Smooth muscle cell (in vitro differentiated cells): ENCODE measurements at regions not wholly inside any gene's neighbourhood (a gene's known extent, or its start where the extent isn't known, plus 50 kb on each side); places are given as distances from the start of the nearest gene placed in this dataset.

Experiments used
- DNase-seq: peaks from one replicate; lab custom pipeline; 2025; ENCODE audit not compliant: unreplicated experiment; lab: John Stamatoyannopoulos, UW
- H2AFZ ChIP-seq: fragments of 200-600 bp; sonication (generic); 2 replicates; pipeline ENCODE4 v1.6.0; 2016; ENCODE audit warnings: antibody characterized with exemption, low read depth, mild to moderate bottlenecking
- H3F3A ChIP-seq: fragments of 200-600 bp; sonication (generic); 2 replicates; pipeline ENCODE4 v1.6.0; 2017; ENCODE audit warnings: antibody characterized with exemption, low read depth
- H3K27ac ChIP-seq: fragments of 200-600 bp; sonication (generic); 2 replicates; pipeline ENCODE4 v1.5.1; 2016; ENCODE audit warnings: low read depth, mild to moderate bottlenecking
- H3K27me3 ChIP-seq: fragments of 200-600 bp; sonication (generic); 2 replicates; pipeline ENCODE4 v1.6.1; 2016; ENCODE audit warnings: low read depth, mild to moderate bottlenecking
- H3K36me3 ChIP-seq: fragments of 200-600 bp; sonication (generic); 2 replicates; pipeline ENCODE4 v1.5.1; 2016; ENCODE audit warnings: low read depth
- H3K4me1 ChIP-seq: fragments of 200-600 bp; sonication (generic); 2 replicates; pipeline ENCODE4 v1.5.1; 2016; ENCODE audit warnings: low read depth
- H3K4me2 ChIP-seq: fragments of 200-600 bp; sonication (generic); 2 replicates; pipeline ENCODE4 v1.6.0; 2016; ENCODE audit warnings: mild to moderate bottlenecking
- H3K4me3 ChIP-seq: fragments of 200-600 bp; sonication (generic); 2 replicates; pipeline ENCODE4 v1.5.1; 2016; ENCODE audit warnings: mild to moderate bottlenecking
- H3K79me2 ChIP-seq: fragments of 200-600 bp; sonication (generic); 2 replicates; pipeline ENCODE4 v1.6.0; 2016; ENCODE audit warnings: low read depth, mild to moderate bottlenecking
- H3K9ac ChIP-seq: fragments of 200-600 bp; sonication (generic); 2 replicates; pipeline ENCODE4 v1.6.0; 2016; ENCODE audit warnings: low read depth
- H3K9me3 ChIP-seq: fragments of 200-600 bp; sonication (generic); replicated peaks from 2 replicates; pipeline ENCODE4 v1.5.1; 2016; ENCODE audit warnings: low read depth
- H4K20me1 ChIP-seq: fragments of 200-600 bp; sonication (generic); 2 replicates; pipeline ENCODE4 v1.6.0; 2016; ENCODE audit warnings: low read depth
- CTCF ChIP-seq: fragments of 200-600 bp; sonication (generic); IDR thresholded peaks from 2 replicates; pipeline ENCODE4 v1.5.1; 2017; ENCODE audit warnings: borderline replicate concordance, mild to moderate bottlenecking, antibody characterized with exemption; ENCODE audit not compliant: insufficient read depth, poor library complexity, severe bottlenecking
- WGBS: methylation state at CpG from one replicate; pipeline ENCODE4 v1.1.7; 2016; ENCODE audit warnings: low lambda C conversion rate; 5-methylcytosine and 5-hydroxymethylcytosine counted together

GRCh38 chr4:43380093-43380492, 487.6 kb downstream of the GRXCR1 start:
- H2AFZ ChIP-seq: no peak overlapping the region
- WGBS: 77% methylated on average over 2 of the region's 2 CpGs
- H3K4me1 ChIP-seq: no peaks in the 10 kb centered on the region
- H3K27ac ChIP-seq: no peak overlapping the region
- no peak overlapping the region for H3K4me2 ChIP-seq
- H3K27me3 ChIP-seq: no peaks in the 10 kb centered on the region
- no peak for TF ChIP-seq CTCF
- H3K9me3 ChIP-seq: no peaks in the 10 kb centered on the region
- no peak for DNase-seq
- no peaks in the 10 kb centered on the region for H4K20me1 ChIP-seq
- no peak overlapping the region for H3K4me3 ChIP-seq
- H3F3A ChIP-seq: no peaks in the 10 kb centered on the region
- no peak overlapping the region for H3K9ac ChIP-seq
- H3K79me2 ChIP-seq: no peaks in the 10 kb centered on the region
- H3K36me3 ChIP-seq: no peaks in the 10 kb centered on the region

GRCh38 chr4:43391069-43391468, 498.6 kb downstream of the GRXCR1 start:
- no peak for DNase-seq
- H3F3A ChIP-seq: no peaks in the 10 kb centered on the region
- no peaks in the 10 kb centered on the region for H3K79me2 ChIP-seq
- H3K9me3 ChIP-seq: no peaks in the 10 kb centered on the region
- 57% methylated on average over 1 of the region's 1 CpG for WGBS
- H3K4me3 ChIP-seq: no peak overlapping the region
- no peaks in the 10 kb centered on the region for H3K27me3 ChIP-seq
- H4K20me1 ChIP-seq: no peaks in the 10 kb centered on the region
- no peak overlapping the region for H3K27ac ChIP-seq
- TF ChIP-seq CTCF: no peak
- H3K36me3 ChIP-seq: no peaks in the 10 kb centered on the region
- H2AFZ ChIP-seq: no peak overlapping the region
- H3K4me1 ChIP-seq: no peaks in the 10 kb centered on the region
- H3K4me2 ChIP-seq: no peak overlapping the region
- no peak overlapping the region for H3K9ac ChIP-seq

GRCh38 chr4:43394976-43395375, 502.5 kb downstream of the GRXCR1 start:
- Histone ChIP-seq H3K79me2 (no peaks in the 10 kb centered on the region), H3F3A (no peaks in the 10 kb centered on the region), H3K4me2 (no peak overlapping the region), H3K9ac (no peak overlapping the region), H3K4me3 (no peak overlapping the region), H3K27me3 (no peaks in the 10 kb centered on the region), H2AFZ (no peak overlapping the region), H3K4me1 (no peaks in the 10 kb centered on the region), H4K20me1 (no peaks in the 10 kb centered on the region), H3K27ac (no peak overlapping the region), H3K36me3 (no peaks in the 10 kb centered on the region), H3K9me3 (no peaks in the 10 kb centered on the region)
- no peak for DNase-seq
- 40% methylated on average over 3 of the region's 3 CpGs for WGBS
- TF ChIP-seq CTCF: no peak

- Histone ChIP-seq H4K20me1 (no peaks in the 10 kb centered on the region), H3F3A (no peaks in the 10 kb centered on the region), H3K9ac (no peak overlapping the region), H3K4me1 (no peaks in the 10 kb centered on the region), H3K79me2 (no peaks in the 10 kb centered on the region), H3K36me3 (no peaks in the 10 kb centered on the region), H3K27ac (no peak overlapping the region), H3K4me3 (no peak overlapping the region), H2AFZ (no peak overlapping the region), H3K4me2 (no peak overlapping the region), H3K9me3 (no peaks in the 10 kb centered on the region), H3K27me3 (no peaks in the 10 kb centered on the region)
- no peak for TF ChIP-seq CTCF
- no peak for DNase-seq
- 81% methylated on average over 3 of the region's 3 CpGs for WGBS
These were observed 507.2 kb downstream of the GRXCR1 start for GRCh38 chr4:43399726-43400125.
